ENCODE measurements at regions not wholly inside any gene's neighbourhood (a gene's known extent, or its start where the extent isn't known, plus 50 kb on each side); places are given as distances from the start of the nearest gene placed in this dataset.
"Not testable (repeated sequence)": the region's sequence is repeated elsewhere in the genome, so short reads cannot be mapped to it uniquely, and the experiment has no call there.

DNA sequence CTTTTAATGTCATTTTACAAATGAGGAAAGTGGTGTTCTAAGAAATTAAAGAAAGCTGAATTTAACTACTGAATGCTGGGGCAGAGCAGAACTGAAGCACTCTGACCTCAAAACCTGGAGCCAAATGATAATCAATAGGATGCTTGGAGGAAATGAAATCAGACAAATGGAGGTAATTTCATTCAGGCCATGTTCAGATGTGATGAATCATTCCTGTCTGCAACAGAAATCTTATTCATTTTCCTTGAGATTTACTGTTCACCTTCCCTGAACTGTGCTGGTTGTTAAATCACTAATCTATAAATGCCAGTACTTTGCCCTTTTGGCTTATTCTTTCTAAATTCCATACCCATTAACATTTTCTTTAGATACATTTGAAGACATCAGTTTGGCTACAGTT, 85.6 kb upstream of the SNX7 start:
- no peak for DNase-seq (ENCODE audit: low spot score)

DNA sequence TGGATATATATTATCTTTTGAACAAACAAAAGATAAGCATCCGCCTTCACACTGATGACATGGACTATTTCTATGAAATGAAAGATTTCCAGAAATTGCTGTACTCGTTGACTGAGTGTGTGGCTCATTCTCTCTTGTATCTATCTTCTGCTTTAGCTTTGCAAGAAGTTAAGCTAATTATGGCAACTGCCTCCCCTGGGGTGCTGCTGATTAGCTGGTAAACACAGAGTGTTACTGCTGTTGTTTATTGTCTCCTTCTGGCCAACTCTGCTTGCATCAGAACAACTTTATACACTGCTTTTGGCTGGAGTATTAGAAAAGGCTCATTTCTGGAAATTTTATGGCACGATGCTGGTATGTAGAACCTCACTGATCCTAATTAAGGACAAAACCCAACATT, 95.6 kb upstream of the SNX7 start:
- no peak for DNase-seq (ENCODE audit: low spot score)

DNA sequence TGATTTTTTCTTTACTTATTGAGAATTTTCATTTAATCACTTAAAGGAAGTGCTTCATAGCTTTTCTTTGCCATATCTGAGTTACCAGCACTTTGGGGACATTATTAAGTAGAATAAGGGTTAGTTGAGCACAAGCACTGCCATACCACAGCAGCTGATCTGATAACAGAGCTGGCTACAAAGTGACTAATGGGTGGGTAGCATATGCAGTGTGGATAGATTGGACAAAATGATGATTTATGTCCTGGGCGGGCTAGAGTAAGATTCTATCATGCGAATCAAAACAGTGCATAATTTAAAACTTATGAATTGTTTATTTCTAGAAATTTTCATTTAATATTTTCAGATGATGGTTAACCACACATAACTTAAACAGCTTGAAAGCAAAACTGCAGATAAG, 102.2 kb upstream of the SNX7 start:
- no peak for DNase-seq (ENCODE audit: low spot score)

DNA sequence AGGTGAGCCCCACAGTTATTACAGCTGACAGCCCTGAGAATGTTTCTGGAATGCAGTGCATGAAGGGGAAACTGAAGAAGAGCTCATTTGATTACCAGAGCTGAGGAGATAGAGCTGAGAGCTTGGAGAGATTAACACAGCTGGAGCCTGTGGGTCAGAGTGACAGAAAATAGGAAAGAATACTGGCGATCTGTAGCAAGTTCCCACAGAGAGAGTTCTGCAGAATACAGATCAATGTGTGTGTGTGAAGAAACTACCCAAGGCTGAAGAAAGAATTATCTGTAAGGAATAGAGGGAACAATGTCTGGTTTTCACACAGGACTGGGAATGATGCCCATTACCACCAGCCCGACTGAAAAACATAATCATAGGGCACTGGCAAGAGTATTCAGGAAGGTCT, 103.6 kb upstream of the SNX7 start:
- DNase-seq (ENCODE audit: low spot score) = no peak

DNA sequence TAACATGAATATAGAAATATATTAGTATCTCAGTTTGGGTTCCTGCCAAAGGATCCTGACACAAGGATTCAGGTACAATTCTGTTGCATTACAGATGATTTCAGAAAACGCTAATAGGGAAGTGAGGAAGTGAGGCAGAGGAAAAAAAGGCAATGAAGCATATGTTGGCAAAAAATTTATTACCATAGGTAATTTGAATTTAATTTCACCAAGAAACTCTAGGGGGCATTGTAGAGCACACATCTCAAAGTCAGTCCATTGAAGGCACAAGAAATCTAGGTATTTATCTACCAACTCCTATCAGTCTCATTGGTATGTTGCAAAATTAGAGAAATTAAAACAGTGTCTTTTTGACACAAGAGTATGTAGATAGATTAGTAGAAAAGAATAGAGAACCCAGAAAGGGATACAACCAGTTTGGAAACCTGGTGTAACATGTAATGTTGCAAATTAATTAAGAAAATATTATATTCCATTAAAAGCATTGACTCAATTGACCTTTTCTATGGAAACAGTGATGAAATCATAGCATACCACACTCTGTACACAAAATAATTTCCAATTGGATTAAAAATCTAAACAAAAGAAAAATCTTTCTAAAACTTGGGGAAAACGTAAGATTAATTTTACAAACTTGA, 104.9 kb upstream of the SNX7 start:
- DNase-seq (ENCODE audit: low spot score) = peak; percentile 17

DNA sequence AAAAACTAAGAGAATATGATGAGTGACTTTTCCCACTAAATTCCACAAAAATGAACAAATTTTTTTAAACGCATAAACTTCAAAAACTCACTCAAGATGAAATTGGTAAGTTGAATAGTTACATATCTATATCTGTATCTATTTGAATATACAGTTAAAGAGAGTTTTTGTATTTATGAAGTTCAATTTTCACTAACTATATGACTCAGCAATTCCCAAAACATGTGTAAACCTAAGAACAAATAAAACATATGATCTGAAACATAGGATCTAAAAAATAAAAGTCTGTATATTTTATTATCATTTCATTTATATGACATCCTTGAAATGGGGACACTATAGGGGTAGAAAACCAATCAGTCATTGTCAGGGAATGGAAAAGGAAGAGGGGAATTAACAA, 105.7 kb upstream of the SNX7 start:
- no peak for DNase-seq (ENCODE audit: low spot score)

DNA sequence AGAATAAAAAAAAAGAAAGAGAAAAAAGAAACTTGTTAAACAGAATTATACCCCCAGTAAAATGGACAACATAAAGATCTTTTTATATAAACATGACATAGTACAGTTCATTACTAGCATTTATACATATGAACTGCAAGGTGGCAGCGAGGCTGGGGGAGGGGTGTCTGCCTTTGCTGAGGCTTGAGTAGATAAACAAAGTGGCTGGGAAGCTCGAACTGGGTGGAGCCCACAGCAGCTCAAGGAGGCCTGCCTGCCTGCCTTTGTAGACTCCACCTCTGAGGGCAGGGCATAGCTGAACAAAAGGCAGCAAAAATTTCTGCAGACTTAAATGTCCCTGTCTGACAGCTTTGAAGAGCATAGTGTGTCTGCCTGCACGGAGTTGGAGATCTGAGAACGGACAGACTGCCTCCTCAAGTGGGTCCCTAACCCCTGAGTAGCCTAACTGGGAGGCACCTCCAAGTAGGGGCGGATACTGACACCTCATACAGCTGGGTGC, 108.9 kb upstream of the SNX7 start:
- DNase-seq (ENCODE audit: low spot score) = not testable (repeated sequence)

DNA sequence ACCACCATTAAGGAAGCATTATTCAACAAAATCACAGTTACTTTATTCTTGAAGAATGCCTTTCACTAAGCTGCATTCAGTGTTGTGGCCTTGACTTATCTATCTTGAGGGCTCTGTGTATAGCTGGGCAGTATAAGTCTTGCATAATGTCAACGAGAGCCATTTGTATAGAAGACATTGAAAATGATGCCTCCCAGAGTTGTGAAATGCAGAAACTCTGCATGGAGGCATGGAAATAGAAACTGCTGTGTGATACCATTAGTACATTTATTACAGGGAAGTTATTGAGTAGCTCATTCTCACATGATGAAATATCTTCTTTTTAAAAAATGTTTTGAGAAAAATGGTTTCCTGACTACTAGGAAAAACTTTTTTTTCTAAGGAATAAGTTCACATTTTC, 111.4 kb upstream of the SNX7 start:
- no peak for DNase-seq (ENCODE audit: low spot score)

DNA sequence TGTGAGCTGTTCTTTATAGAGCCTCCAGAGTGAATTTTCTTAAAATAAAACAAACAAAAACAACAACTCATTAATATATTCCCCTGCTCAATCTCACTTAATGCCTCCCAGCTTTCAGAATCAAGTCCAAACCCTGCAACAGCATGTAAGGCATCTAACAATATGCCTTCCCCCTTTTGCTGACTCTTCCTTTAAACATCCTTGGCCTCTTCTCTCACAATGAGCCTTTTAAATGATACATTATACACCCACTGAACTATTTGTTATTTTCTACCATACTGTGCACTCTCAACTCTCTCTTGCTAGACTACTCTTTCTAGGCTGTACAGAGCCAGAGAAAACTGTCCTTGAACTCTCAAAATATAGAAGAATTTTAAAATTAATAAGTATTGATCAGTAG, 115.2 kb upstream of the SNX7 start:
- DNase-seq (ENCODE audit: low spot score) = peak; percentile 10

DNA sequence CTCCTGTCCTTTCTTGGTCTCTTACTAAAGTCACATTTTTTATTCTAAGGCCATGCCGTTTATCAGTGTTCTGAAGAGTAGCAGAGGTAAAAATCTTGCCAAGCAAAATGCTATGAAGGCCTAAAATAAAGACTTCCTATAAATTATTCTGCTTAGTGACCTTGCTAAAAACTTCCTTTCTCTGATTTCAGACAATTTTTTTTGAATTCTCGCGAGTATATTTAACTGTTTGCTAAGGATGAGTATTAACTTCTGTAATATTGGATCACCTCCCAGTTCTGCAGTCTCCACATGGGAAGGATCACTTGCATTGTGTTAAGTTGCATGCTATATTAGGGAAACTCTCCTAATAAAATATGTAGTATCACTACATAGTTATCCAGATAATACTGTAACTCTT, 123.4 kb upstream of the SNX7 start:
- no peak for DNase-seq (ENCODE audit: low spot score)

DNA sequence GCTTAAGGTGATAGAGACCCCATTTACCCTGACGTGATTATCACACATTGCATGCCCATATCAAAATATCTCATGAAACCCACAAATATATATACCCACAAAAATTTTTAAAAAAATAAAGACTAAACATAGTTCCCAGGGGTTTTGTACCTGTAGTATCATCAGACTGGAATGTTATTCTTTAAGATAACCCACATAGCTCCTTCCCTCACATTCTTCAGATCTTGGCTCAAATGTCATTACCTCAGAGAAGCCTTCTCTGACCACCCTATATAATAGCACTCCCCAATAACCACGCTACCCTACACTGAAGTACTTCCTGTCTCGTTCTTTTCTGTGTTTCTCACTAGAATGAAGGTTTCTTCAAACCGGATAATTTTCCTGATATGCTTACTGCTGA, 138.3 kb upstream of the SNX7 start:
- no peak for DNase-seq (ENCODE audit: low spot score)

DNA sequence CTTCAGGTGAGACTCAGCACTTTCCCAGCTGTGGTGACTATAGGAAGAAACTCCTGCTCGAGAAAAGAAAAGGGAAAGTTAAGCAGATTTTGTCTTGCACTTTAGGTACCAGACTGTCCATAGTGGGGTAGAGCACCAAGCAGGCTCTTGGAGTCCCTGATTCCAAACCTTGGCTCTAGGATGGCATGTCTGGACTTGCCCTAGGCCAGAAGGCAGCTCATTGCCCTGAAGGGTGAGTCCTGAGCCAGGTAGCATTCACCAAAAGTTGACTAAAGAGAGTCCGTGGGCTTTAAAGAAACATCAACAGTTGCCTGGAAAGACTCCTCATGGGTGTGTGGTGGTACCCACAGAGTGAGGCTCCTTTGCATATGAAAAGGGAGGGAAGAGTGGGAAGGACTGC, 145.2 kb upstream of the SNX7 start:
- DNase-seq (ENCODE audit: low spot score) = no peak

DNA sequence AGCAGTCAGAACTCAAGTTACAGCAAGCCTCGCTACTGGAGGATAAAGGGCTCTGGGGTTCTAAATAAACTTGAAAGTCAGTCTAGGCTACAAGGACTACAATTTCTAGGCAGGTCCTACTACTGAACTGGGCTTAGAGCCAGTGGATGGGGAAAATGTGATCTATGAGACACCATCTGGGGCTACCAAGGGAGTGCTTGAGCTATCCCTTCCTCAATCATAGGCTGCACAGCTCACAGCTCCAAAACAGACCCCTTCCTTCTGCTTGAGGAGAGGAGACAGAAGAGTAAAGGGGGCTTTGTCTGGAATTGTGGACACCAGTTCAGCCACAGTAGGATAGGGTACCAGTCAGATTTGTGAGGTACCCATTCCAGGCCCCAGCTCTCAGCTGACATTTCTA, 145.8 kb upstream of the SNX7 start:
- no peak for DNase-seq (ENCODE audit: low spot score)

DNA sequence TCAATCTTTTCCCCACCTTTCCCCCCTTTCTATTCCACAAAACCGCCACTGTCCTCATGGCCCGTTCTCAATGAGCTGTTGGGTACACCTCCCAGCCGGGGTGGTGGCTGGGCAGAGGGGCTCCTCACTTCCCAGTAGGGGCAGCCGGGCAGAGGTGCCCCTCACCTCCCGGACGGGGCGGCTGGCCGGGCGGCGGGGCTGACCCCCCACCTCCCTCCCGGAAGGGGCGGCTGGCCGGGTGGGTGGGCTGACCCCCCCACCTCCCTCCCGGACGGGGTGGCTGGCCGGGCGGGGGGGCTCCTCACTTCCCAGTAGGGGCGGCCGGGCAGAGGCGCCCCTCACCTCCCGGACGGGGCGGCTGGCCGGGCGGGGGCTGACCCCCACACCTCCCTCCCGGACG, 149.3 kb upstream of the SNX7 start:
- not testable (repeated sequence) for DNase-seq (ENCODE audit: low spot score)

DNA sequence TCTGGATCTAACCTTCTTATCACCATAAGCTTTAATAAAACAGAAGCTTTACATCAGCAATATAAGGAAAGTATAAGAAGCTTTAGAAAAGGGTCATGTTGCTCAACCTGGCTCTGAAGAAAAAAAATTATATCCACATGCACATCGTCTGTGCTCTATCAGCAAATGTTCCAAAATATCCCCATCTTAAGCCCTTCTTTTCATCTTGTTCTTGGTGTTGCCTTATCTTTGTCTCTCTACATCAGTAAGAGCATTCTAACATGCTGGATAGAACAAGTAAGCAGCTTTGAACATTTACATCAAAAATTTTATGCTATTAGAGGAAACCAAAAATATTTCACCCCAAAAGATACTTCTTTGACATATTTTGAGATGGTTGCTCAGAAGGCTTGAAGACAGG, 157.8 kb upstream of the SNX7 start:
- DNase-seq (ENCODE audit: low spot score) = no peak

DNA sequence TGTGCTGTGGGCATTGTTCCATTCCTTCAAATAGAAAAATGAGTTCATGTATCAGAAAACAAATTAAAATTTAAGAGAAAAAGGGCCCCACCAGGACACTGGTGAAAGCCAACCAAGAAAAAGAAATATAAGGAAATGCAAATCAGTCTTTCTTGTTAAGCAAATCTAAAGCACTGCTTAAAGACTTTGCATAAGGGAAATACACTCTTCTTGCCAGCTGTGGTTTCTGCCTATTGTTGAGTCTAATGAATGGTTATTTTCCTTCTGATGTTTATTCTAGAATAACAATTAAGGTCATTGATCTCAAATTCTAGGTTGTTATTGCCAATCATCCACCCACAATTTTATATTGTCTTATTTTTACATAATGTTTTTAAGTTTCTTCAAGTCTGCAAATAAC, 158.6 kb upstream of the SNX7 start:
- DNase-seq (ENCODE audit: low spot score) = no peak

DNA sequence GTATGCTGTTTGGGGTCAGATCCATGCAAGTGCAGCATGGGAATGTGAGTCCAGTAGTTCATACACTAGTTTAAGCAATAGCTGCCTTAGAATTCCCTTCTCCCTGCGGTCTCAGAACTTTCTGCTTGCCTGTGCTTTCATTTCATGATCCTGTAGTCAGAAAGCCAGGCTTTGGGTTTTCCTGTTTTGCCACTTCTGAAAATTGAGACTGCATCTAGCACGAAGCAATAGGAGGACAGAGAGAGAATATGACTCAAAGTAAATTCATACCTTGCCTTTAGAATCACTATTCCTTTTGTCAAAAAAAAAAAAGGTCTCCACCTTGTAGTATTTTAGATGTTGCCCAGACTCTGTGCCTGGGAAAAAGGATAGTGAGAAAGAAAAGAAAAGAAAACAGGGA, 161.2 kb upstream of the SNX7 start:
- DNase-seq (ENCODE audit: low spot score) = no peak

DNA sequence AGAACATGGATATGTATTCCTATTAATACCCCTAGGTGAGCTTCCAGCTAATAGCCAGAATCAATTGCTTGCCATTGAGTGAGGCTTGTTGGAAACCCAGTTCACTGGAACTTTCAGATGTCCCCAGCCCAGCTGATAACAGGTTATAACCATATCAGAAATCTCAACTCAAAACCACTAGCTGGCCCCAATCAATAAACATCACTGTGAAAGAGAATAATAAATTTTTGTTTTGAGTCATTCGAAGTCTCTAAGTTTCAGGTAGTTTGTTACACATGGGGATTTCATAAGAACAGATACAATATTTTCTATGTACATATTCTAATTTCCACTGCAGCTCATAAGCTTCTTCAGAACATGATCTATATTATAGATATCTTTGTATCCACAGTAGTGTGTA, 162.9 kb upstream of the SNX7 start:
- no peak for DNase-seq (ENCODE audit: low spot score)

DNA sequence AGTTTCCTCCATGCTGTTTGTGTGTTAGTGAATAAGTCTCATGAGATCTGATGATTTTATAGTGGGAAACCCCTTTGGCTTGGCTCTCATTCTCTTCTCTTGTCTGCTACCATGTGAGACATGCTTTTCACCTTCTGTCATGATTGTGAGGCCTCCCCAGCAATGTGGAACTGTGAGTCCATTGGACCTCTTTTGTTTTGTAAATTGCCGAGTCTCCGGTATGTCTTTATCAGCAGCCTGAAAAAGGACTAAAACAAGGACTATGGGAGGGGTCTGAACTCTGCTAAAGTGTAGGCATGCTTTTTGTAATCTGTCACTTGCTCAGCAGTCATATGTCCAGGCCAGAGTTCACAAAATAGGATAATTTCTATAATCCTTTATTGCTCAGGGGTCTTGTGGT, 164.0 kb upstream of the SNX7 start:
- no peak for DNase-seq (ENCODE audit: low spot score)

DNA sequence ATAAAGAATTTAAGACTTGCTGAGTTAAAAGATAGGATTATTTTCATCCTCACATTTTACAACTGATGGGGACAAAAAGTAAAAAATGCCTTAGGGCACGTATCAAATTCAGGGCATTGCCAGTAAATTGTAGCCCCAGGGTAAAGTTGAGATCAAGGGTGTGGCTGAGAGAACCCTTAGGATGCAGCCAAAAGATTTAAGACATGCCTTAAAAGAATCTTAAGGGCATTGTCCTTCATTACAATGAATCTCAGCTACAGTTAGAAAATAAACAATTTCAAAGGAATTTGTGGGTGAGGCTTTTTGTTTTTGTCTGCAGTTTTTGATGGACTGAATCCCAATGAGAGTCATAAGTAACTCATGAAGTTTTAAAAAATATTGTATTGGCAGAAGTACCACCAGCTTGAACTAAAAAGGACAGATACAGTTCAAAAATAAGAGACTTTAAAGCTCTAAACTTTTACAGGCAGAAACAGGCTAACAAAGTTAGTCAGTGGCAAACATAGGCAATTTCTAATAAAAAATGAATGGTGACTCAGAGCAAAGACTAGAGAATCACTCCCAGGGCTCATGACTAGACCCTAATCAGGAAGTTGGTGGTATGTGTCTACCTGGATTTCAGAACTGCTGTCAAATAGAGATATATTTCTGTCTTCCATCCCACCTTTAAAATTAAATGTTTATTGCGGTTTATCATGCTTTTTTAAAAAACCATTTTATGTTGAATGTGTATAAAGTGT, 165.1 kb upstream of the SNX7 start:
- peak; percentile 4 for DNase-seq (ENCODE audit: low spot score)

DNA sequence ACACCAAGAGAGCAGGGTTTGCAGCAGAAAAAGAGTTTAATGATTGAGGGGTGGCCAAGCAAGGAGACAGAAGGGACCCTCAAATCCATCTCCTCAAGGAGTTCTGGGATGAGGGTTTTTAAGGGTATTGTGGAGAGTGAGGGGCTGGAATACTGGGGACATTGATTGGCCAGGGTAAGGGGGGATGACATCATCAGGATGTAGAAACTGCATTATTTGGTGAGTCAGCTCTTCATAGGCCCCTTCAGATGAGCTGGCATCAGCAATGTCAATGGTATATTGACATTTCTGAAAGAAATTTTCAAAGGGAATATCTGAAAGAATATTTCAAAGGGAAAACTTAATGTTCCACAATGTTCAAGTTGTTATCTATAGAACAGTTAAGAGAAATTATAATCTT, 168.1 kb upstream of the SNX7 start:
- no peak for DNase-seq (ENCODE audit: low spot score)

DNA sequence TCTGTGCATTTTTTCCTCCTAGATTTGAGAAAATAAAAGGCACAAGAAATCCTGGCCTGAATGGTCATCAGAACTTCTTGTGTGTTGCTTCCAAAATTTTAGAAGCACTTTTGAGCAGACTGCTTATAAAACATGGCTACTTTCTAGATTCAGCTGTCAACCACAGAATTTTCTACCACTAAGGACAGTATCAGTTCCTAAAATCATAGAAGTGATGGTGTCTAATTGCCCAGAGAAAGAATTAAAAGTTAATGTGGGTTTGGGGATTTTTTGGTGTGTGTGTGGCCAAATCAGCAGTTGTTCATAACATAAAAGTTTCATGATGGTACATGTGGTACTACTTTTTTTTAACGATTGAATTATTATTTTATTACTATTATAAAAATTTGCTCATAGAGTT, 171.4 kb upstream of the SNX7 start:
- no peak for DNase-seq (ENCODE audit: low spot score)

DNA sequence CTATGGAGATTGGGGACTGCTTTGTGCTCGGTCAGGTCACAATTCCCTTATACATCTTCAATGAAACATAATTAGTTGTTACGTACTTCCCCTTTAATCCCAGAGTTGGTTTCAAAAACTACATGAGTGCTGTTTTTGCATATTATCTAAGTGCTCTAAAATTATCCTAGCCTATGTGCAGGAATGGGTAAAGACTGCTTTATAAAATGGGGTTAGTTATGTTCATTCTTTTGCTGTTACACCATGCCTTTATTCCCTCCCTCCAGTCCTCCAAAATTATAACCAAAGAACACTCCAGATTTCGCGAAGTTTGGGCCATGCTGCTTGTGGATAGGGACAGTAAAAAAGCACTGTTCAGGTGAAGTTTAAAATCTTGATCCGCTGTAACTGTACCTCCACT, 173.9 kb upstream of the SNX7 start:
- no peak for DNase-seq (ENCODE audit: low spot score)

DNA sequence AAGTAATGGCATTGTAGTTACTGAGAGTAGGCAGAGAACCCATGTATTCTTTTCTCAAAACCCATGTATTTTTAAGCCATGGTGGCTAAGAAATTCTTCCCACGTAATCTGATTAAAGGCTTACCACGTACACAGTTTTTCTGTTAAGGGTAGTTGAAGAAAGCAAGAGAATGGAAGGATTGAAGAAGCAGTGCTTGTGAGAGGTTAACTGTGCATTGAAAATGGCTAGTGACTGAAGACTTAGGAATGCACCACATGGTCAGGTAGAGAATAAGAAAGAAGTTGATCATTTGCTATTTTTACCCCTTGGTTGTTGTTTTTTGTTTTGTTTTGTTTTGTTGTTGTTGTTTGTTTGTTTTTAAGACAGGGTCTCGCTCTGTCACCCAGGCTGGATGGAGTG, 178.9 kb upstream of the SNX7 start:
- DNase-seq (ENCODE audit: low spot score) = no peak
